GM12864 (cell line): ENCODE measurements at regions not wholly inside any gene's neighbourhood (a gene's known extent, or its start where the extent isn't known, plus 50 kb on each side); places are given as distances from the start of the nearest gene placed in this dataset.

Experiments used
- DNase-seq: peaks from one replicate; pipeline ENCODE4 v3.0.0-alpha.2; 2011; ENCODE audit warnings: low read depth
- H3K4me3 ChIP-seq: 2 replicates; pipeline ENCODE4 v1.5.1; 2011; ENCODE audit warnings: mild to moderate bottlenecking, low read depth, low read length, control low read depth
- TF ChIP-seq, protein P1 (sequence below): IDR thresholded peaks from 2 replicates; pipeline ENCODE4 v1.5.1; 2011; ENCODE audit warnings: low read depth, mild to moderate bottlenecking, moderate library complexity, low read length, control low read depth, inconsistent platforms; ENCODE audit errors: missing control alignments

DNA sequence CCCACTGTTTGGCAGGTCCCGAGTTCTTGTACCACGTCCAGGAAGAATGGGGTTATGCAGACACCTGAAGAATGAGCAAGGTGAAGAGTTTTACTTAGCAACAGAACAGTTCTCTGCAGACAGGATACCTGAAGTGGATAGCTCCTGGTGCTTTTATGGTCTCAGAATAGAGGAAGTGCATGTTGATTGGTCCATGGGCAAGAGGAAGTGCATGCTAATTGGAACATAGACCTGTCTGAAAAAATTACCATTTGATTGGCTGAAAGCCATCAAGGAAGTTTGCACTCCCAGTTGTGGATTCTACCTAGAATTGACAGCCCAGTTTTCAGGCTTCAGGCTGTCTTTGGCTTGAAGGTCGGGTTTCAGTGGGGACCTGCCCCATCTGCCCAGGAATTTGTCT lies 887.5 kb downstream of the FAT4 start:
- no peak overlapping the region for H3K4me3 ChIP-seq
- TF ChIP-seq, protein P1, sequence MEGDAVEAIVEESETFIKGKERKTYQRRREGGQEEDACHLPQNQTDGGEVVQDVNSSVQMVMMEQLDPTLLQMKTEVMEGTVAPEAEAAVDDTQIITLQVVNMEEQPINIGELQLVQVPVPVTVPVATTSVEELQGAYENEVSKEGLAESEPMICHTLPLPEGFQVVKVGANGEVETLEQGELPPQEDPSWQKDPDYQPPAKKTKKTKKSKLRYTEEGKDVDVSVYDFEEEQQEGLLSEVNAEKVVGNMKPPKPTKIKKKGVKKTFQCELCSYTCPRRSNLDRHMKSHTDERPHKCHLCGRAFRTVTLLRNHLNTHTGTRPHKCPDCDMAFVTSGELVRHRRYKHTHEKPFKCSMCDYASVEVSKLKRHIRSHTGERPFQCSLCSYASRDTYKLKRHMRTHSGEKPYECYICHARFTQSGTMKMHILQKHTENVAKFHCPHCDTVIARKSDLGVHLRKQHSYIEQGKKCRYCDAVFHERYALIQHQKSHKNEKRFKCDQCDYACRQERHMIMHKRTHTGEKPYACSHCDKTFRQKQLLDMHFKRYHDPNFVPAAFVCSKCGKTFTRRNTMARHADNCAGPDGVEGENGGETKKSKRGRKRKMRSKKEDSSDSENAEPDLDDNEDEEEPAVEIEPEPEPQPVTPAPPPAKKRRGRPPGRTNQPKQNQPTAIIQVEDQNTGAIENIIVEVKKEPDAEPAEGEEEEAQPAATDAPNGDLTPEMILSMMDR, result no peak
- DNase-seq, result no peak

DNA sequence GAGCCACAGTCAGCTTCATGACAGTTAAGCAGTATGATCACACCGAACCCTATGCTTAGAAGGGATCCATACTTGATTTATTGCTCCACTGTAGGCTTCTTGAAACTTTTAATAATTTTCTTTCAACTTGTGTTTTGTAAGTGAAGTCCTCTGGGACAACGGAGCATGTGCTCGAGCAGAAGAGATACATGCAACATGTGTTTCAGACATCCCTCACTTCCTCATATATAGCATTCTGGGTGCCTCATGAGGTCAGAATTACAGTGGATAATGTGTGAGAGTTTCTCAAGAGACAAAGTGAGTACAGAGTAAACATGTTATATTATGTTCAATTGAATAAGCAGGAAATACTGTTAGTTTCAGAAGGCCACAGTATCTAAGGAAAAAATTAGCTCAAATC lies 893.2 kb downstream of the FAT4 start:
- H3K4me3 ChIP-seq, result no peak overlapping the region
- TF ChIP-seq, protein P1, result no peak
- DNase-seq, result no peak

DNA sequence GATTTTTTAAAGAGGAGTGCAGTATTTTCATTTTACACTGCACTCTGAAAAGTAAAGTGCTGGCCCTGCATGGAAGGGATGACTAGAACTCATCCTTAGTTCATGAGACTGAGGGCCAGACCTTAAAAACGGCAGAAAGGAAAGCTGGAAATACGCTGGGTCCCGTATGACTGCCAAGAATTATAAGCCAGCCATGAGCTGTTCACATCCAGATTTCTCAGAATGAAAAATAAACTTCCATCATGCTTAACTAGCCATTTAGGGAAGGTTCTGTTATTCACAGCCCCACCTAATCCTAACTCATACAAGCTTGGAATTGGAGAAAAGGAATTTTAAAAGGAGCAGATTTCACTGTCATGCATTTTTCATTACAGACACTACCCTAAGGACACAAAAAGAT lies 894.4 kb downstream of the FAT4 start:
- DNase-seq, result no peak
- TF ChIP-seq, protein P1, result no peak
- no peak overlapping the region for H3K4me3 ChIP-seq

DNA sequence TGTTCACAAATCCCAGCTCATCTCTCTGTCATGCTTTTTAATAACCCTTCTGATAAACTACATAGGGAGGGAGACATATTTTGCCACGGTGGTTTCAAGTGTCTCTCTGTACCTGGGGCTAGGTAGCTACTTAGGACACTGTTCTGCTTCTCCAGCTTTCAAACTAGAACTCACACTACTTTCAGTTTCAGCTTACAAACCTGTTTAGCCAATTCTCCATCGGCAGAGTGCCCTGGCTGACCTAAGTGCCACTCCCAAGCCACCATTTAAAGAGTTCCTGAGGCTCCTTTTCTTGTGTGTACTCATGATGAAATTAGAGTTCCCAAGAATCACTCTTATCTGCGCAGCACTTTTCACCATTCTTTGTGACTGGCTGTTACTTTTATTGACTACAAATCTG lies 899.2 kb downstream of the FAT4 start:
- no peak for DNase-seq
- TF ChIP-seq, protein P1, result no peak
- H3K4me3 ChIP-seq, result no peak overlapping the region

DNA sequence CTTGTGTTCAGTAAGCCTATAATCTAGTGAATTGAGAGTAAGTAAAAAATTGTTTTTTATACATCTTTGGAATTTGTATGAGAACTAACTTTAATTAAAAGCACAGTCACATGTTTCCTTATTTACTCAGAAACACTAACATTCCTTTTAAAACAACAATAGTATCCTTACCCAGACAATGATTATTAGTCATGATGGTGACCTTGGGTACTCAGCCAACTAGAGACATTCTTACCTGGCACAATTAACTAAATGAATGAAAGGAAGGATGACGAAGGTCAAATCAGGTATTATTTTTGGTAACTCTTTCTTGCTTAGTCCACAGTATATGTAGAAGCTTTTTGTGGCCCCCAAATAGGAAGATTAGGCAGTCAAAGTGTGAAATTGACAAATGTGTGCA lies 901.0 kb downstream of the FAT4 start:
- TF ChIP-seq, protein P1, result no peak
- DNase-seq, result no peak
- no peak overlapping the region for H3K4me3 ChIP-seq

DNA sequence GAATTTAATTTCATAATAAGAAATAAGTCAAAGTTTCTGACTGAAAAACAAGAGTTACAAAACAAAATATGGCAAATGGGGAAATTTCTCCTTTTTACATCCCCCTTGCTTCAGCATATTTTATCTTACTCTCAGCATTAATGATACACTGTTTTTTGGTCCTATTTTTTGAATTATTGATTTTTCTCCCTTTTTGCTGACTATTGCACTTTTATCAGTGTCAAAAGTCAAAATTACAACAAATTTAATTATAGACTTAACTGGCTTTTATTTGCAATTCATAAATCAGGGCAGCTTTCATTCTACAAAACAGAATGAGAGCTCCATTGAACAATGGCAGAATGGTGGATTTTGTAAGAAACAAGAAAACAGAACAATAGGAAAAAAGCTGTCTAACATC lies 901.9 kb downstream of the FAT4 start:
- H3K4me3 ChIP-seq, result no peak overlapping the region
- DNase-seq, result no peak
- TF ChIP-seq, protein P1, result no peak

DNA sequence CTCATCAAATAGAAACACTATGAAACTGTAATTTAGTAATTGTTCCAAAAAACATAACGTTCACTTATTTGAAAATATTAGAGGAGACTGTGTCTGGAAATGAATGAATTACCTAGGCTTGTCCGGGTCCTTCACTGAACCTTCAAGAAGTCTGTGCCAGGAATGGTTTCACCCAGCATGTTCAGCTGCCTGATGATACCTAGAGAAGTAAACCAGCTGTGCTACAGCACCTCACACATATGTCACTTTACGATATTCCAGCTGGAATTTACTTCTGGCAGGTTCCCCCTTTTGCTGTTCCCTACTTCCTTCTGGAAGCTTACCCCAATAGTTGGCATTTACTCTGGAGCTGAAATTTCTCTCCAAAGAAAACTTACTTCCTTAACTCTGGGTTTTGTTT lies 906.5 kb downstream of the FAT4 start:
- DNase-seq, result no peak
- TF ChIP-seq, protein P1, result no peak
- H3K4me3 ChIP-seq, result no peak overlapping the region
